Tibial nerve (tissue), 4 donors: ENCODE measurements at regions not wholly inside any gene's neighbourhood (a gene's known extent, or its start where the extent isn't known, plus 50 kb on each side); places are given as distances from the start of the nearest gene placed in this dataset.

Experiments used
- DNase-seq, 2 donors: peaks; one replicate each; pipeline ENCODE4 v3.0.0-alpha.2; 2019; ENCODE audit warnings: low spot score in 2 of 2
- H3K27ac ChIP-seq, 4 donors: fragments of 200-600 bp; sonication (generic) in 3 of 4; one replicate each; pipeline ENCODE4 v1.5.1; 2017 to 2019; ENCODE audit warnings: mild to moderate bottlenecking in 1 of 4
- H3K27me3 ChIP-seq, 2 donors: fragments of 200-600 bp; sonication (generic) in 1 of 2; one replicate each; pipeline versions ENCODE4 v1.5.1 to v1.6.0; 2017 to 2019
- H3K36me3 ChIP-seq, 3 donors: fragments of 200-600 bp; sonication (generic); one replicate each; pipeline ENCODE4 v1.5.1; 2018 to 2019
- H3K4me1 ChIP-seq, 4 donors: fragments of 200-600 bp; sonication (generic) in 3 of 4; one replicate each; pipeline ENCODE4 v1.5.1; 2017 to 2019
- H3K4me3 ChIP-seq, 4 donors: fragments of 200-600 bp; sonication (generic) in 3 of 4; one replicate each; pipeline ENCODE4 v1.5.1; 2017 to 2019; ENCODE audit warnings: mild to moderate bottlenecking in 1 of 4, moderate library complexity in 1 of 4
- H3K9me3 ChIP-seq, 4 donors: fragments of 200-600 bp; sonication (generic) in 3 of 4; one replicate each; pipeline ENCODE4 v1.5.1; 2017 to 2019
- CTCF ChIP-seq, 5 experiments: fragments of 200-600 bp in 3 of 5; fragments of 450-650 bp in 2 of 5; sonication (generic) in 3 of 5; IDR thresholded peaks; one replicate each; pipeline ENCODE4 v1.5.1; 2016 to 2019; ENCODE audit warnings: antibody characterized with exemption in 5 of 5, mild to moderate bottlenecking in 3 of 5, moderate library complexity in 2 of 5
- EP300 ChIP-seq, 2 donors: sonication (generic); formaldehyde crosslinking; IDR thresholded peaks; one replicate each; pipeline ENCODE4 v1.6.1; 2017; ENCODE audit warnings: antibody characterized with exemption in 2 of 2, mild to moderate bottlenecking in 1 of 2
- POLR2A ChIP-seq, 2 donors: fragments of 450-650 bp; IDR thresholded peaks; one replicate each; pipeline ENCODE4 v1.6.1; 2017; ENCODE audit warnings: antibody characterized with exemption in 2 of 2, mild to moderate bottlenecking in 2 of 2, moderate library complexity in 2 of 2
- WGBS, 2 donors: methylation state at CpG; one replicate each; pipeline ENCODE4 v1.1.5; 2018; 5-methylcytosine and 5-hydroxymethylcytosine counted together

GRCh38 chr9:12539580-12539975 lies 153.6 kb upstream of the TYRP1 start:
- Histone ChIP-seq H3K9me3 (no peaks in the 10 kb centered on the region), H3K4me1 (no peaks in the 10 kb centered on the region), H3K27ac (no peak overlapping the region), H3K4me3 (no peak overlapping the region), H3K27me3 (no peaks in the 10 kb centered on the region), H3K36me3 (no peaks in the 10 kb centered on the region)
- DNase-seq = no peak
- 57 to 73% methylated on average over 4 of the region's 4 CpGs for WGBS, 2 donors
- TF ChIP-seq CTCF (IDR thresholded peaks at IDR 0.05) = no peak
- no peak for TF ChIP-seq POLR2A (IDR thresholded peaks at IDR 0.05)
- TF ChIP-seq EP300 (IDR thresholded peaks at IDR 0.05) = no peak

- WGBS, 2 donors = 28 to 35% methylated on average over 2 of the region's 2 CpGs
- Histone ChIP-seq H3K4me1 (no peaks in the 10 kb centered on the region), H3K9me3 (no peaks in the 10 kb centered on the region), H3K27me3 (no peaks in the 10 kb centered on the region), H3K36me3 (no peaks in the 10 kb centered on the region), H3K4me3 (no peak overlapping the region), H3K27ac (no peak overlapping the region)
- TF ChIP-seq EP300 (IDR thresholded peaks at IDR 0.05) = no peak
- no peak for TF ChIP-seq POLR2A (IDR thresholded peaks at IDR 0.05)
- no peak for TF ChIP-seq CTCF (IDR thresholded peaks at IDR 0.05)
- DNase-seq = no peak
Observed at GRCh38 chr9:12544700-12545099, 148.5 kb upstream of the TYRP1 start.

- no peak for DNase-seq
- Histone ChIP-seq H3K9me3 (no peaks in the 10 kb centered on the region), H3K27ac (no peak overlapping the region), H3K4me1 (no peaks in the 10 kb centered on the region), H3K4me3 (no peak overlapping the region), H3K27me3 (no peaks in the 10 kb centered on the region), H3K36me3 (no peaks in the 10 kb centered on the region)
- TF ChIP-seq EP300 (IDR thresholded peaks at IDR 0.05) (no peak), POLR2A (IDR thresholded peaks at IDR 0.05) (no peak), CTCF (IDR thresholded peaks at IDR 0.05) (no peak)
- 51 to 53% methylated on average over 5 of the region's 5 CpGs for WGBS, 2 donors
Observed at GRCh38 chr9:12554636-12555035, 138.5 kb upstream of the TYRP1 start.

GRCh38 chr9:12566404-12567090 lies 126.6 kb upstream of the TYRP1 start:
- no peak for TF ChIP-seq POLR2A (IDR thresholded peaks at IDR 0.05)
- no peak for TF ChIP-seq EP300 (IDR thresholded peaks at IDR 0.05)
- no peak for TF ChIP-seq CTCF (IDR thresholded peaks at IDR 0.05)
- 90 to 94% methylated on average over 5 of the region's 5 CpGs for WGBS, 2 donors
- no peaks in the 10 kb centered on the region for H3K4me1 ChIP-seq
- no peaks in the 10 kb centered on the region for H3K27me3 ChIP-seq
- H3K27ac ChIP-seq = no peak overlapping the region
- no peak for DNase-seq
- no peak overlapping the region for H3K4me3 ChIP-seq
- no peaks in the 10 kb centered on the region for H3K36me3 ChIP-seq
- no peaks in the 10 kb centered on the region for H3K9me3 ChIP-seq

GRCh38 chr9:12584656-12585522 lies 108.3 kb upstream of the TYRP1 start:
- H3K36me3 ChIP-seq = no peaks in the 10 kb centered on the region
- H3K9me3 ChIP-seq = no peaks in the 10 kb centered on the region
- no peaks in the 10 kb centered on the region for H3K27me3 ChIP-seq
- 87 to 93% methylated on average over 3 of the region's 3 CpGs for WGBS, 2 donors
- no peak overlapping the region for H3K4me3 ChIP-seq
- H3K4me1 ChIP-seq = no peaks in the 10 kb centered on the region
- no peak for DNase-seq
- no peak for TF ChIP-seq POLR2A (IDR thresholded peaks at IDR 0.05)
- no peak for TF ChIP-seq CTCF (IDR thresholded peaks at IDR 0.05)
- TF ChIP-seq EP300 (IDR thresholded peaks at IDR 0.05) = no peak
- no peak overlapping the region for H3K27ac ChIP-seq
